ENCODE measurements at regions not wholly inside any gene's neighbourhood (a gene's known extent, or its start where the extent isn't known, plus 50 kb on each side); places are given as distances from the start of the nearest gene placed in this dataset.
"Not testable (repeated sequence)": the region's sequence is repeated elsewhere in the genome, so short reads cannot be mapped to it uniquely, and the experiment has no call there.

DNA sequence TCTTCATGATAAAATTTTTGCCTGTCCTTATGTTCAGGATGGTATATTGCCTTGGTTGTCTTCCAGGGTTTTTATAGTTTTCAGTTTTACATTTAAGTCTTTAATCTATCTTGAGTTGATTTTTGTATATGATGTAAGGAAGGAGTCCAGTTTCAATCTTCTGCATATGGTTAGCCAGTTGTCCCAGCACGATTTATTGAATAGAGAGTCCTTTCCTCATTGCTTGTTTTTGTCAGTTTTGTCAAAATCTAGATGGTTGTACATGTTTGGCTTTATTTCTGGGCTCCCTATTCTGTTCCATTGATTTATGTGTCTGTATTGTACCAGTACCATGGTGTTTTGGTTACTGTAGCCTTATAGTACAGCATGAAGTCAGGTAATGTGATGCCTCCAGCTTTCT is 91.6 kb upstream of the FAM98A start:
- TF ChIP-seq POLR2AphosphoS5 (IDR thresholded peaks at IDR 0.05; ENCODE audit: low read length); SPI1 (IDR thresholded peaks at IDR 0.05; ENCODE audit: borderline replicate concordance, insufficient read depth, low read depth, low read length); EZH2 (IDR thresholded peaks at IDR 0.05; ENCODE audit: borderline replicate concordance, control insufficient read depth, low read depth, low read length); ZZZ3 (IDR thresholded peaks at IDR 0.05; ENCODE audit: control insufficient read depth, insufficient read length, low read depth); EGR1 (IDR thresholded peaks at IDR 0.05; ENCODE audit: borderline replicate concordance in 1 of 2, low read depth in 2 of 2, low read length in 2 of 2); SP1 (IDR thresholded peaks at IDR 0.05; ENCODE audit: low read depth, low read length); REST (IDR thresholded peaks at IDR 0.05; ENCODE audit: low read depth, low read length); ASH2L (IDR thresholded peaks at IDR 0.05; ENCODE audit: borderline replicate concordance, low read depth): not testable (repeated sequence)
- TF ChIP-seq, protein P1, sequence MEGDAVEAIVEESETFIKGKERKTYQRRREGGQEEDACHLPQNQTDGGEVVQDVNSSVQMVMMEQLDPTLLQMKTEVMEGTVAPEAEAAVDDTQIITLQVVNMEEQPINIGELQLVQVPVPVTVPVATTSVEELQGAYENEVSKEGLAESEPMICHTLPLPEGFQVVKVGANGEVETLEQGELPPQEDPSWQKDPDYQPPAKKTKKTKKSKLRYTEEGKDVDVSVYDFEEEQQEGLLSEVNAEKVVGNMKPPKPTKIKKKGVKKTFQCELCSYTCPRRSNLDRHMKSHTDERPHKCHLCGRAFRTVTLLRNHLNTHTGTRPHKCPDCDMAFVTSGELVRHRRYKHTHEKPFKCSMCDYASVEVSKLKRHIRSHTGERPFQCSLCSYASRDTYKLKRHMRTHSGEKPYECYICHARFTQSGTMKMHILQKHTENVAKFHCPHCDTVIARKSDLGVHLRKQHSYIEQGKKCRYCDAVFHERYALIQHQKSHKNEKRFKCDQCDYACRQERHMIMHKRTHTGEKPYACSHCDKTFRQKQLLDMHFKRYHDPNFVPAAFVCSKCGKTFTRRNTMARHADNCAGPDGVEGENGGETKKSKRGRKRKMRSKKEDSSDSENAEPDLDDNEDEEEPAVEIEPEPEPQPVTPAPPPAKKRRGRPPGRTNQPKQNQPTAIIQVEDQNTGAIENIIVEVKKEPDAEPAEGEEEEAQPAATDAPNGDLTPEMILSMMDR (IDR thresholded peaks at IDR 0.05 in 2 of 3, conservative IDR thresholded peaks at IDR 0.05 in 1 of 3; ENCODE audit: control insufficient read depth in 2 of 3, extremely low read depth in 1 of 3, insufficient read depth in 1 of 3, low read depth in 3 of 3, low read length in 3 of 3), result not testable (repeated sequence)

Measured in GM12878 (cell line).